ENCODE measurements at regions not wholly inside any gene's neighbourhood (a gene's known extent, or its start where the extent isn't known, plus 50 kb on each side); places are given as distances from the start of the nearest gene placed in this dataset.

- H3K4me3 ChIP-seq (ENCODE audit: low read length): no peak overlapping the region
- DNase-seq (ENCODE audit: low read depth): no peak
- no peak for TF ChIP-seq CTCF (conservative IDR thresholded peaks at IDR 0.05; ENCODE audit: low read length)
Measured at GRCh38 chr5:25764733-25765132, 1120.0 kb upstream of the CDH10 start.

- DNase-seq (ENCODE audit: low read depth): no peak
- TF ChIP-seq CTCF (conservative IDR thresholded peaks at IDR 0.05; ENCODE audit: low read length): no peak
- no peak overlapping the region for H3K4me3 ChIP-seq (ENCODE audit: low read length)
Measured at GRCh38 chr5:25763781-25764180, 1119.0 kb upstream of the CDH10 start.

GRCh38 chr5:25754895-25755294, 1110.1 kb upstream of the CDH10 start:
- TF ChIP-seq CTCF (conservative IDR thresholded peaks at IDR 0.05; ENCODE audit: low read length): no peak
- DNase-seq (ENCODE audit: low read depth): no peak
- no peak overlapping the region for H3K4me3 ChIP-seq (ENCODE audit: low read length)

- no peak for TF ChIP-seq CTCF (conservative IDR thresholded peaks at IDR 0.05; ENCODE audit: low read length)
- H3K4me3 ChIP-seq (ENCODE audit: low read length): no peak overlapping the region
- DNase-seq (ENCODE audit: low read depth): no peak
Measured at GRCh38 chr5:25744908-25745307, 1100.1 kb upstream of the CDH10 start.

- TF ChIP-seq CTCF (conservative IDR thresholded peaks at IDR 0.05; ENCODE audit: low read length): no peak
- no peak overlapping the region for H3K4me3 ChIP-seq (ENCODE audit: low read length)
- no peak for DNase-seq (ENCODE audit: low read depth)
Measured at GRCh38 chr5:25716680-25717079, 1071.9 kb upstream of the CDH10 start.

- DNase-seq (ENCODE audit: low read depth): no peak
- TF ChIP-seq CTCF (conservative IDR thresholded peaks at IDR 0.05; ENCODE audit: low read length): no peak
- no peak overlapping the region for H3K4me3 ChIP-seq (ENCODE audit: low read length)
Measured at GRCh38 chr5:25713259-25713658, 1068.5 kb upstream of the CDH10 start.

- H3K4me3 ChIP-seq (ENCODE audit: low read length): no peak overlapping the region
- no peak for DNase-seq (ENCODE audit: low read depth)
- no peak for TF ChIP-seq CTCF (conservative IDR thresholded peaks at IDR 0.05; ENCODE audit: low read length)
Measured at GRCh38 chr5:25707093-25707492, 1062.3 kb upstream of the CDH10 start.

Measured in AG10803 (cell line).